NCI-H526 (cell line): ENCODE measurements at regions not wholly inside any gene's neighbourhood (a gene's known extent, or its start where the extent isn't known, plus 50 kb on each side); places are given as distances from the start of the nearest gene placed in this dataset.
"Not testable (repeated sequence)": the region's sequence is repeated elsewhere in the genome, so short reads cannot be mapped to it uniquely, and the experiment has no call there.

Experiments
- DNase-seq, 2 experiments: peaks; one replicate each; lab custom pipeline; 2025; lab: John Stamatoyannopoulos, UW

- DNase-seq: no peak
Observed at GRCh38 chr6:27190126-27190525, 57.4 kb upstream of the PRSS16 start.

DNA sequence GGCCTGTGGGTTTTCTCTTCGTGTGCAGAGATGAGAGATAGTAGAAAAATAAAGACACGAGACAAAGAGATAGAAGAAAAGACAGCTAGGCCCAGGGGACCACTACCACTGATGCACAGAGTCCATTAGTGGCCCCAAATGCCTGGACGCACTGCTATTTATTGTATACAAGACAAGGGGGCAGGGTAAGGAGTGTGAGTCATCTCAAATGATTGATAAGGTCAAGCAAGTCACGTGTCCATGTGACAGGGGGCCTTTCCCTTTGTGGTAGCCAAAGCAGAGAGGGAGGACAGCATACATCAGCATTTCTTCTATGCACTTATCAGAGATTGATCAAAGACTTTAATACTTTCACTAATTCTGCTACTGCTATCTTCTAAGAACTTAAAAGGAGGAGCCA, 53.0 kb upstream of the PRSS16 start:
- not testable (repeated sequence) for DNase-seq

GRCh38 chr6:27195547-27195946, 52.0 kb upstream of the PRSS16 start:
- DNase-seq: not testable (repeated sequence)
